Colonic mucosa (tissue), 4 donors: ENCODE measurements at regions not wholly inside any gene's neighbourhood (a gene's known extent, or its start where the extent isn't known, plus 50 kb on each side); places are given as distances from the start of the nearest gene placed in this dataset.

Experiments
- DNase-seq: peaks from one replicate; pipeline ENCODE4 v3.0.0-alpha.2; 2020
- H3K27ac ChIP-seq: fragments of 200-600 bp; one replicate; pipeline ENCODE4 v1.8.0; 2021
- H3K27me3 ChIP-seq: fragments of 200-600 bp; one replicate; pipeline ENCODE4 v1.8.0; 2021
- H3K36me3 ChIP-seq: fragments of 200-600 bp; one replicate; pipeline ENCODE4 v1.8.0; 2021
- H3K4me1 ChIP-seq: fragments of 200-600 bp; one replicate; pipeline ENCODE4 v1.8.0; 2021; ENCODE audit warnings: mild to moderate bottlenecking
- H3K4me3 ChIP-seq: fragments of 200-600 bp; one replicate; pipeline ENCODE4 v1.8.0; 2021
- H3K9ac ChIP-seq, 2 donors: one replicate each; pipeline ENCODE4 v1.7.0; 2013; ENCODE audit warnings: control low read depth in 2 of 2, low read depth in 2 of 2, low read length in 2 of 2
- H3K9me3 ChIP-seq: fragments of 200-600 bp; one replicate; pipeline ENCODE4 v1.8.0; 2021
- intact Hi-C: fragments of 100-400 bp; cut with DNase I; formaldehyde crosslinking; loops from one replicate; pipeline ENCODE4 v1.14.1; 2022
- TF ChIP-seq, protein P1 (sequence below): fragments of 200-600 bp; IDR thresholded peaks from one replicate; pipeline ENCODE4 v1.8.0; 2022; ENCODE audit warnings: antibody characterized with exemption, mild to moderate bottlenecking
- donor health status: healthy.
- donor health status: DM: no; HTN: no; CAD: no.
- donor health status: DM: no; HTN: no; CAD: no.

- Histone ChIP-seq H3K9me3 (no peaks in the 10 kb centered on the region), H3K4me1 (no peaks in the 10 kb centered on the region), H3K27me3 (no peaks in the 10 kb centered on the region), H3K4me3 (no peak overlapping the region), H3K9ac (no peak overlapping the region), H3K36me3 (no peaks in the 10 kb centered on the region), H3K27ac (no peak overlapping the region)
- intact Hi-C loops: no loop called here
- TF ChIP-seq, protein P1, sequence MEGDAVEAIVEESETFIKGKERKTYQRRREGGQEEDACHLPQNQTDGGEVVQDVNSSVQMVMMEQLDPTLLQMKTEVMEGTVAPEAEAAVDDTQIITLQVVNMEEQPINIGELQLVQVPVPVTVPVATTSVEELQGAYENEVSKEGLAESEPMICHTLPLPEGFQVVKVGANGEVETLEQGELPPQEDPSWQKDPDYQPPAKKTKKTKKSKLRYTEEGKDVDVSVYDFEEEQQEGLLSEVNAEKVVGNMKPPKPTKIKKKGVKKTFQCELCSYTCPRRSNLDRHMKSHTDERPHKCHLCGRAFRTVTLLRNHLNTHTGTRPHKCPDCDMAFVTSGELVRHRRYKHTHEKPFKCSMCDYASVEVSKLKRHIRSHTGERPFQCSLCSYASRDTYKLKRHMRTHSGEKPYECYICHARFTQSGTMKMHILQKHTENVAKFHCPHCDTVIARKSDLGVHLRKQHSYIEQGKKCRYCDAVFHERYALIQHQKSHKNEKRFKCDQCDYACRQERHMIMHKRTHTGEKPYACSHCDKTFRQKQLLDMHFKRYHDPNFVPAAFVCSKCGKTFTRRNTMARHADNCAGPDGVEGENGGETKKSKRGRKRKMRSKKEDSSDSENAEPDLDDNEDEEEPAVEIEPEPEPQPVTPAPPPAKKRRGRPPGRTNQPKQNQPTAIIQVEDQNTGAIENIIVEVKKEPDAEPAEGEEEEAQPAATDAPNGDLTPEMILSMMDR: no peak
- DNase-seq: no peak
Measured at GRCh38 chr6:126701676-126702560, 362.0 kb downstream of the CENPW start.

DNA sequence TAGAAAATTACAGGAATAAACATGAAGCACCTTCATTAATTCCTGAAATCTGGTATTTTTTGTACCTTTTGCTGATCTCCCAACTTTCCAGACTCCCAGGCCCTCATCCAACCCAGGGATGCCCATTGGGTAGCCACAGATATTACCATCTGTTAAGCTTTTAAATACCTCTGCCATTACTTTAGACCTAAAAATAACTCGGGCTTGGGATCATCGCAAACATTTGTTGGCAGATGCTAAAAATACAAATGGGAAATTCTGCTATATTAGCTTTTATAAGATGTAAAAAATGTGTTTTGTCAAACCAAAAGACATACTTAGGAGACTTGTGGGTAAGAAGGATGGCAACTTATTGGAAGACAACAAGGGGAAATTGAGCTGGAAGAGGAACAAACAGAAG lies 376.1 kb downstream of the CENPW start:
- no peaks in the 10 kb centered on the region for H3K36me3 ChIP-seq
- DNase-seq: no peak
- TF ChIP-seq, protein P1: no peak
- no peak overlapping the region for H3K4me3 ChIP-seq
- H3K4me1 ChIP-seq: no peaks in the 10 kb centered on the region
- no peak overlapping the region for H3K9ac ChIP-seq
- no peaks in the 10 kb centered on the region for H3K27me3 ChIP-seq
- no peaks in the 10 kb centered on the region for H3K9me3 ChIP-seq
- intact Hi-C loops: no loop called here
- H3K27ac ChIP-seq: no peak overlapping the region

DNA sequence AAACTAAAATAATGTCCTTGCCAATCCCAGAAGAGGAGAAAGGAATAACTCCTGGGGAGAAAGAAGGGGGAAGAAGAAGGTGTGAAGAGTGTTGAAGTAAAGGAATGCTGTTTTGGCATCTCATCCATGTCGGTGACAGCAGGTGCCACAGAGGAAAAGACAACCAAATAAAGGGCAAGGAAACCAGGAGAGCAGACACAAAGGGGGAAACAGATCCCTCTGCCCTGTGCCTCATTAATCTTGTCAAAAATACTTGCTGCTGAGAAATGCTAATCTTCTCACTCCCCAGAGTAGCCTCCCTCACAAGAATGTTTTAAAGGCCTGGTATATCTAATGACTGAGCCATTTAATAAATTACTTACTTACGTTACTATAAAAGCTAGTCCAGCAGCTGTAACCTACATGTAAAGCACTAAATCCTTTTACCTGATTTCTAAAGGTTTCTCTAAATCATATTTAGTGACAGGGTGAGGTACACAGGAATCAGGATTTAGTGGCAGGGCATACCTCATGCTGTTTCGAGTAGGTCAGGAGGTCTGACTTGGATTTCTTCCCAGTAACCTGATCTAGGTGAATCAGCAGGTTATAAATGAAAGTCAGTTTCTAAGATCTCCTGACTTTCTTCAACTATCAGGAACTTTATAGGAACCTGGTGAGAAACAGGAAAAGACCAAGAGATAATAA lies 377.1 kb downstream of the CENPW start:
- no peaks in the 10 kb centered on the region for H3K36me3 ChIP-seq
- H3K4me1 ChIP-seq: no peaks in the 10 kb centered on the region
- no peak overlapping the region for H3K4me3 ChIP-seq
- H3K27me3 ChIP-seq: no peaks in the 10 kb centered on the region
- intact Hi-C loops: no loop called here
- H3K9me3 ChIP-seq: no peaks in the 10 kb centered on the region
- H3K27ac ChIP-seq: no peak overlapping the region
- DNase-seq: no peak
- TF ChIP-seq, protein P1: no peak
- no peak overlapping the region for H3K9ac ChIP-seq

GRCh38 chr6:126718600-126719327 lies 378.8 kb downstream of the CENPW start:
- no peak overlapping the region for H3K9ac ChIP-seq
- no peak overlapping the region for H3K27ac ChIP-seq
- intact Hi-C loops: no loop called here
- H3K27me3 ChIP-seq: no peaks in the 10 kb centered on the region
- H3K4me3 ChIP-seq: no peak overlapping the region
- H3K36me3 ChIP-seq: no peaks in the 10 kb centered on the region
- H3K4me1 ChIP-seq: no peaks in the 10 kb centered on the region
- TF ChIP-seq, protein P1: no peak
- H3K9me3 ChIP-seq: no peaks in the 10 kb centered on the region
- no peak for DNase-seq

- Histone ChIP-seq H3K4me1 (no peaks in the 10 kb centered on the region), H3K9me3 (no peaks in the 10 kb centered on the region), H3K27me3 (no peaks in the 10 kb centered on the region), H3K36me3 (no peaks in the 10 kb centered on the region), H3K4me3 (no peak overlapping the region), H3K27ac (no peak overlapping the region), H3K9ac (no peak overlapping the region)
- TF ChIP-seq, protein P1: no peak
- intact Hi-C loops: no loop called here
- no peak for DNase-seq
Measured at GRCh38 chr6:126720304-126720703, 380.4 kb downstream of the CENPW start.
